Common myeloid progenitor, CD34-positive (primary cell): ENCODE measurements at regions not wholly inside any gene's neighbourhood (a gene's known extent, or its start where the extent isn't known, plus 50 kb on each side); places are given as distances from the start of the nearest gene placed in this dataset.

ENCODE experiments used
- CTCF ChIA-PET: fragments of 350-600 bp; sonication (Branson Sonifier 250); formaldehyde crosslinking; loops from one replicate; lab custom pipeline; 2021; ENCODE audit warnings: antibody characterized with exemption; lab: Charles Lee
- POLR2A ChIA-PET: fragments of 350-600 bp; sonication (Branson Sonifier 250); formaldehyde crosslinking; loops from one replicate; lab custom pipeline; 2021; ENCODE audit warnings: antibody characterized with exemption; lab: Charles Lee
- DNase-seq, 3 donors: peaks; one replicate each; pipeline versions ENCODE4 v3.0.0 to v3.0.0-alpha.2; 2013
- H3K27ac ChIP-seq, 2 experiments: 1 replicate in 1 of 2; 2 replicates in 1 of 2; pipeline ENCODE4 v1.7.0; 2013; ENCODE audit warnings: inconsistent platforms in 2 of 2, low read length in 2 of 2, mild to moderate bottlenecking in 2 of 2, low read depth in 1 of 2, moderate library complexity in 1 of 2; ENCODE audit not compliant: severe bottlenecking in 2 of 2, insufficient read depth in 1 of 2, poor library complexity in 1 of 2
- H3K27me3 ChIP-seq, 5 experiments: replicated peaks in 2 of 5; 1 replicate in 3 of 5; 2 replicates in 2 of 5; pipeline versions ENCODE4 v1.6.1 to v1.7.0; 2013; ENCODE audit warnings: low read length in 4 of 5, mild to moderate bottlenecking in 2 of 5, moderate library complexity in 2 of 5, inconsistent platforms in 1 of 5; ENCODE audit not compliant: insufficient read depth in 5 of 5, control insufficient read depth in 4 of 5
- H3K36me3 ChIP-seq, 4 experiments: 1 replicate in 2 of 4; 2 replicates in 2 of 4; pipeline versions ENCODE4 v1.6.1 to v1.7.0; 2013; ENCODE audit warnings: low read length in 3 of 4, control low read depth in 1 of 4, mild to moderate bottlenecking in 1 of 4; ENCODE audit not compliant: control insufficient read depth in 4 of 4, insufficient read depth in 4 of 4
- H3K4me1 ChIP-seq, 4 experiments: 1 replicate in 3 of 4; 2 replicates in 1 of 4; pipeline versions ENCODE4 v1.6.1 to v1.7.1; 2013; ENCODE audit warnings: low read length in 3 of 4, mild to moderate bottlenecking in 3 of 4, control low read depth in 1 of 4, inconsistent platforms in 1 of 4, moderate library complexity in 1 of 4; ENCODE audit not compliant: control insufficient read depth in 4 of 4, insufficient read depth in 4 of 4; ENCODE audit errors: control extremely low read depth in 1 of 4
- H3K4me3 ChIP-seq, 7 experiments: 1 replicate in 4 of 7; 2 replicates in 3 of 7; pipeline versions ENCODE4 v1.5.1 to v1.7.0; 2013; ENCODE audit warnings: mild to moderate bottlenecking in 7 of 7, low read length in 6 of 7, moderate library complexity in 6 of 7, inconsistent platforms in 2 of 7, low read depth in 2 of 7, control low read depth in 1 of 7; ENCODE audit not compliant: insufficient read depth in 4 of 7, control insufficient read depth in 1 of 7; ENCODE audit errors: extremely low read depth in 1 of 7
- H3K9me3 ChIP-seq, 5 experiments: 1 replicate in 4 of 5; 2 replicates in 1 of 5; pipeline versions ENCODE4 v1.6.1 to v1.7.1; 2013; ENCODE audit warnings: low read length in 4 of 5, mild to moderate bottlenecking in 2 of 5, inconsistent platforms in 1 of 5, low read depth in 1 of 5, moderate library complexity in 1 of 5; ENCODE audit not compliant: control insufficient read depth in 4 of 5, insufficient read depth in 2 of 5; ENCODE audit errors: control extremely low read depth in 1 of 5
- whole genome bisulfite sequencing: methylation state at CpG from one replicate; pipeline ENCODE4 v1.1.5; 2013; ENCODE audit not compliant: insufficient coverage; 5-methylcytosine and 5-hydroxymethylcytosine counted together

GRCh38 chr2:16828828-16829160, 163.2 kb upstream of the CYRIA start:
- H3K27me3 ChIP-seq, result no peaks in the 10 kb centered on the region
- WGBS, result 94% methylated on average over 2 of the region's 3 CpGs
- H3K4me1 ChIP-seq, result peaks cover 0 to 5% (median 0%) of the 10 kb centered on the region in 4 experiments
- ChIA-PET POLR2A (no interaction called here), CTCF (no interaction called here)
- no peak for DNase-seq
- H3K9me3 ChIP-seq, result no peaks in the 10 kb centered on the region
- no peak overlapping the region for H3K27ac ChIP-seq
- H3K36me3 ChIP-seq, result no peaks in the 10 kb centered on the region
- no peak overlapping the region for H3K4me3 ChIP-seq

DNA sequence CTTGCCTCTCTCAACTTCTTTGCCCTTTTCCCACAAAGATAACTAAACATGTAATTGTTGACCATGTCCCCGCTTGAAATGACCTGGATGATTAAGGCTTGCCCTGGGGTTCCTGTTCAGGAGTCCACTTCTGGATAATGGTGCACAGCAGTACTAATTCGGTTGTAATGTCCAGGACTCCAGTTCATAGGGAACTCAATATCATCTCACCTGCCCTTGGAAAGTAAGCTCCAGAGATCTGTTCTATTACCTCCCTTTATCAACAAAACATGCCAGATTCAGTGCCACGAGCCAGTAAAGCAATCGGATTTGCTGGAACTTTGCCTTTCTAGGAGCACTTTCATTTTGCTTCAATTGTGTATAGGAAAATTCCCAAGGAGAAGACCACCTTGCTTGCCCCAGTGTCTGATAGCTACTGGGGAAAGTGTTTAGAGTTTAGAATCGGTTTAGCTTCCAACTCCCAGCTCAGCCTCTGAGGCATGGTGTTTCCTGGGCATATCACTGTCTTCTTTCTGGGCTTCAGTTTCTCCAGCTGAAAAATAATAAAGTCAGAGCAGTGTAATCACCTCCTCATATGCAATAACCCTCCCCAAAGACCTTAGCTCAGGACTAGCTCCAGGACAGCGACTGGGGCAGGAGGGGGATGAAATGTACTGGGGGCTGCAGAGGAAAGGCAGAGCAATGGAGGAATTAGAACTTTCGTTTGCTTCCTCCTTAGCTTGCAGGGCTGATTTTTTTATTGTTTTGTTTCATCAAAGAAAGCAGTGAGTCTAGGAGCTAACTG, 162.6 kb upstream of the CYRIA start:
- Histone ChIP-seq H3K4me1 (peaks cover 0 to 5% (median 0%) of the 10 kb centered on the region in 4 experiments), H3K27ac (no peak overlapping the region), H3K27me3 (no peaks in the 10 kb centered on the region), H3K4me3 (no peak overlapping the region), H3K9me3 (no peaks in the 10 kb centered on the region), H3K36me3 (no peaks in the 10 kb centered on the region)
- no peak for DNase-seq
- ChIA-PET CTCF (no interaction called here), POLR2A (no interaction called here)
- 92% methylated on average over 6 of the region's 7 CpGs for WGBS

- H3K4me3 ChIP-seq, result no peak overlapping the region
- WGBS, result no CpG with 5 or more reads among the region's 1 CpG
- H3K4me1 ChIP-seq, result no peaks in the 10 kb centered on the region
- ChIA-PET CTCF (no interaction called here), POLR2A (no interaction called here)
- H3K9me3 ChIP-seq, result no peaks in the 10 kb centered on the region
- H3K27me3 ChIP-seq, result no peaks in the 10 kb centered on the region
- H3K27ac ChIP-seq, result no peak overlapping the region
- no peak for DNase-seq
- no peaks in the 10 kb centered on the region for H3K36me3 ChIP-seq
Observed at GRCh38 chr2:16824472-16824871, 158.8 kb upstream of the CYRIA start.

- ChIA-PET POLR2A (no interaction called here), CTCF (no interaction called here)
- DNase-seq, result no peak
- Histone ChIP-seq H3K27ac (no peak overlapping the region), H3K4me3 (no peak overlapping the region), H3K4me1 (no peaks in the 10 kb centered on the region), H3K9me3 (no peaks in the 10 kb centered on the region), H3K27me3 (no peaks in the 10 kb centered on the region), H3K36me3 (no peaks in the 10 kb centered on the region)
- no CpG with 5 or more reads among the region's 2 CpGs for WGBS
Observed at GRCh38 chr2:16821692-16822091, 156.1 kb upstream of the CYRIA start.

- POLR2A ChIA-PET, result no interaction called here
Observed at GRCh38 chr2:16818203-16818556, 152.5 kb upstream of the CYRIA start.

DNA sequence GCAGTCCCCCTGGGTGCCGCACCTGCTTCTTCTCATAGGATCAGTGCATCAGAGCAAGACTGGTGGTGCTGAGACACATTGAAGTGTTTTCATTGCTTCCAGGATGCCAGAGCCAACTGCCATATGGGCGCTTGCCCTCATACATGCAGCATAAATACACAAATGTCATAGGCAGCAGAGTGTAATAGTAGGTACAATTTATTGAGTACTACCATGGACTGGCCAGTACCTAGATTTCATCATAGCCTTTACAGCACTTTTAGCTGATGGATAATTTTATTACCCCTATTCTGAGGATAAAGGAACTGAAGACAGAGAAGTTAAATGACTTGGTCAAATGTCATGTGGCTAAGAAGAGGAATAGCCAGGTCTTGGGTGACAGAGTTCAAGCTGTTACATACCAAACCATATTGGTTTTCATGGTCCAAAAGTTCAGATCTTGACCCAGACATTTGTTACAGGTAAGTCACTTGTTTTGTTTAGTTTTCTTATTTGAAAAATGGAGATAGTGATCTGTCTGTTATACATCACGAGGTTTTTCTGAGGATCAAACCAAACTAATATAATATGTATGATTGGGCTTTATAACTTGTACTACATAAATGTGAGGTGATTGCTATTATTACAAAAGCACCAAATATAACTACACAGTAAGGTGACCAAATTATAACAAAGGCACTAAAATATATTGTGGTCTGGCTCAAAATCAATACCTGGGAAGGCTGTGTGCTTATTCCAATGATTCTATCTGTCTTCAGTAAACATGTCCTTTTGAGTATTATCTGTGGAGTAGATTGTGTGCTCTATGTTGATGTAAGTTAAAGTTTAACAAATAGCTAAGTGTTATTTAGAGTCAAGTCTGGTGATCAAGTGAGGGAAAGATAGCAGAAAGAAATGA, 151.9 kb upstream of the CYRIA start:
- no peaks in the 10 kb centered on the region for H3K36me3 ChIP-seq
- ChIA-PET POLR2A (no interaction called here), CTCF (no interaction called here)
- H3K9me3 ChIP-seq, result no peaks in the 10 kb centered on the region
- no CpG with 5 or more reads among the region's 3 CpGs for WGBS
- no peak overlapping the region for H3K4me3 ChIP-seq
- no peak for DNase-seq
- H3K4me1 ChIP-seq, result peaks cover 0 to 7% (median 3%) of the 10 kb centered on the region in 4 experiments
- no peaks in the 10 kb centered on the region for H3K27me3 ChIP-seq
- no peak overlapping the region for H3K27ac ChIP-seq

More at GRCh38 chr2:16818203-16818556, 152.5 kb upstream of the CYRIA start:
- H3K27ac ChIP-seq, result no peak overlapping the region
- CTCF ChIA-PET, result no interaction called here
- peaks cover 0 to 7% (median 3%) of the 10 kb centered on the region in 4 experiments for H3K4me1 ChIP-seq
- WGBS, result 95% methylated on average over 3 of the region's 5 CpGs
- DNase-seq, result no peak
- no peaks in the 10 kb centered on the region for H3K9me3 ChIP-seq
- no peaks in the 10 kb centered on the region for H3K36me3 ChIP-seq
- H3K27me3 ChIP-seq, result no peaks in the 10 kb centered on the region
- no peak overlapping the region for H3K4me3 ChIP-seq

DNA sequence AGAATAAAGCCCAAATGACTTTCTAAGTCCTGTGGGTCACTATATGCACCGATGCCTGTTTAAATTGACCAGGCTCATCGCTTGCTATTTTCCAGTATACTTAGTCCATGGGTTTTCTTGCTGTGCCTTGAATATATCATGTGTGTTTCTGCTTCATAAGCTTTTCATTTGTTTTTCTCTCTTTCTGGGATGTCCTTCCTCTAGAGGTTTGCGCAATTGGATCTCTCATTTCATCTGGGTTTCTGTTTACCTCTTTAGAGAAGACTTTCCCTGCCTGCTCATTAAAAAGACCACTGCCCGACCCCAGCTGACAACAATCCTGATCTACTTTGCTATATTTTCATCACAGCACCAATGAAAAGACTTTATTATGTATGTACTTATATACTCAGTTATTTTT, 150.9 kb upstream of the CYRIA start:
- DNase-seq, result no peak
- Histone ChIP-seq H3K27ac (no peak overlapping the region), H3K4me3 (no peak overlapping the region), H3K9me3 (no peaks in the 10 kb centered on the region), H3K27me3 (no peaks in the 10 kb centered on the region), H3K36me3 (no peaks in the 10 kb centered on the region), H3K4me1 (peaks cover 0 to 7% (median 3%) of the 10 kb centered on the region in 4 experiments)
- POLR2A ChIA-PET, result no interaction called here
- CTCF ChIA-PET, result no interaction called here
- WGBS, result 96% methylated on average over 3 of the region's 4 CpGs
